ENCODE measurements at regions not wholly inside any gene's neighbourhood (a gene's known extent, or its start where the extent isn't known, plus 50 kb on each side); places are given as distances from the start of the nearest gene placed in this dataset.

DNA sequence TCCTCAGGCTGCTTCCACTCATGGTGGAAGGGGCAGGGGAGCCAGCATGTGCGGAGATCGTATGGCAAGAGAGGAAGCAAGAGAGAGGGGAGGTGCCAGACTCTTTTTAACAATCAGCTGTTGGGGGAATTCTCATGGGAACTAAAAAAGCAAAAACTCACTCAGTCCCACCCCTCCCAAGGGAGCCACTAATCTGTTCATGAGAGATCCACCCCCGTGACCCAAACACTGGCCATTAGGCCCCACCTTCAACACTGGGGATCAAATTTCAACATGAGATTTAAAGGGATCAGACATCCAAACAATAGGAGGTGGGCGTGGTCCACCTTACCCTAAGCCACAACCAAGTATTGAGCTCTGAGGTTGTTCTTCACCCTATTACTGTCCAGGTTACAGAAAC, 375.1 kb downstream of the GRIN2B start:
- no peak for TF ChIP-seq POLR2AphosphoS5 (IDR thresholded peaks at IDR 0.05)
- TF ChIP-seq, protein P1, sequence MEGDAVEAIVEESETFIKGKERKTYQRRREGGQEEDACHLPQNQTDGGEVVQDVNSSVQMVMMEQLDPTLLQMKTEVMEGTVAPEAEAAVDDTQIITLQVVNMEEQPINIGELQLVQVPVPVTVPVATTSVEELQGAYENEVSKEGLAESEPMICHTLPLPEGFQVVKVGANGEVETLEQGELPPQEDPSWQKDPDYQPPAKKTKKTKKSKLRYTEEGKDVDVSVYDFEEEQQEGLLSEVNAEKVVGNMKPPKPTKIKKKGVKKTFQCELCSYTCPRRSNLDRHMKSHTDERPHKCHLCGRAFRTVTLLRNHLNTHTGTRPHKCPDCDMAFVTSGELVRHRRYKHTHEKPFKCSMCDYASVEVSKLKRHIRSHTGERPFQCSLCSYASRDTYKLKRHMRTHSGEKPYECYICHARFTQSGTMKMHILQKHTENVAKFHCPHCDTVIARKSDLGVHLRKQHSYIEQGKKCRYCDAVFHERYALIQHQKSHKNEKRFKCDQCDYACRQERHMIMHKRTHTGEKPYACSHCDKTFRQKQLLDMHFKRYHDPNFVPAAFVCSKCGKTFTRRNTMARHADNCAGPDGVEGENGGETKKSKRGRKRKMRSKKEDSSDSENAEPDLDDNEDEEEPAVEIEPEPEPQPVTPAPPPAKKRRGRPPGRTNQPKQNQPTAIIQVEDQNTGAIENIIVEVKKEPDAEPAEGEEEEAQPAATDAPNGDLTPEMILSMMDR (IDR thresholded peaks at IDR 0.05) = no peak
- no peak for TF ChIP-seq POLR2A (IDR thresholded peaks at IDR 0.05)
- 52% methylated on average over 4 of the region's 4 CpGs for WGBS

DNA sequence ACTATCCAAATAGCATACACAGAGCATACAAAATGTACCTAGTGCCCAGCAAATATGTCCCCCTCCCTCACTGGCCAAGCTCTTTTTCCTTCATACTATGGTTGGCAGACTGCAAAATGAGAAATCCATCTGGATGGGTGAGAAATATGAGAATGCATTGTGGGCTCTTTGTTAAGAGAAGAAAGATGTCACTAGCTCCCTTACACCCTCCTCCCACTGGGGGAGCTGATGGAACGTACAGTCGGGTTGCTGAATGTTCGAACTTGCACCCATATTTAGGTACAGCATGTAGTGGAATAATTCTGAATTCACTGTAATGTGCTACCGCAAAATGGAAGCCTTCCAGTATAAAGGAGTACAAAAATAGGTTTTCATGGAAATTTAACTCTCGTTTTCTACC, 377.4 kb downstream of the GRIN2B start:
- no peaks in the 10 kb centered on the region for H3K36me3 ChIP-seq
- WGBS = 47% methylated on average over 5 of the region's 5 CpGs
- H3K27ac ChIP-seq = no peak overlapping the region
- intact Hi-C loops (cut with DNase I) = no loop called here
- no peaks in the 10 kb centered on the region for H3K27me3 ChIP-seq (replicated peaks; ENCODE audit: insufficient read depth)
- no peak overlapping the region for H3K4me3 ChIP-seq
- no peak for DNase-seq (ENCODE audit: low spot score)
- H3K4me1 ChIP-seq (replicated peaks) = no peaks in the 10 kb centered on the region
- TF ChIP-seq, protein P1 (IDR thresholded peaks at IDR 0.05) = no peak
- no peak for TF ChIP-seq POLR2A (IDR thresholded peaks at IDR 0.05)
- TF ChIP-seq POLR2AphosphoS5 (IDR thresholded peaks at IDR 0.05) = no peak
- no peaks in the 10 kb centered on the region for H3K9me3 ChIP-seq

More for the DNA sequence above, 375.1 kb downstream of the GRIN2B start:
- H3K27me3 ChIP-seq (replicated peaks; ENCODE audit: insufficient read depth) = no peaks in the 10 kb centered on the region
- no peak overlapping the region for H3K4me3 ChIP-seq
- no peaks in the 10 kb centered on the region for H3K36me3 ChIP-seq
- no peak for DNase-seq (ENCODE audit: low spot score)
- intact Hi-C loops (cut with DNase I) = no loop called here
- H3K9me3 ChIP-seq = no peaks in the 10 kb centered on the region
- no peak overlapping the region for H3K27ac ChIP-seq
- no peaks in the 10 kb centered on the region for H3K4me1 ChIP-seq (replicated peaks)

DNA sequence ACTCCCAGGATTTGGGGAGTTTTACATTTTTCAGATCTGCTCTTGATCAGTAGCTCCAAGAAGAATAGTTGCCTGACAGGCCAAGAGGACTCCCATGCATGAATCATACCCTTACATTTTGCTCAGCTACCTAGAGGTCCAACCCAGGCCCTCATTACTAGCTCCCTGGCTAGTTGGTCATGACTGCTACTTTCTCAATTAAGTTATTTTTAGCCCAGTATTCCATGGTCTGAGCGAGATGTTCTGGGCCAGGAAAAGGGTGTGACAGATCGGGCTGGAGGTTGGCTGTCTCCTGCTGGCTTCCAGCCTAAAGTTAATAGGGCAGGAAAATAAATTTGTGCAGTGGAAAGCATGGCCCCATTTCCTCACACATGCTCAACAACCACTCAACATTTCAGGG, 379.2 kb downstream of the GRIN2B start:
- Histone ChIP-seq H3K4me1 (replicated peaks) (no peaks in the 10 kb centered on the region), H3K36me3 (no peaks in the 10 kb centered on the region), H3K27me3 (replicated peaks; ENCODE audit: insufficient read depth) (no peaks in the 10 kb centered on the region), H3K9me3 (no peaks in the 10 kb centered on the region), H3K4me3 (no peak overlapping the region), H3K27ac (no peak overlapping the region)
- 53% methylated on average over 2 of the region's 2 CpGs for WGBS
- DNase-seq (ENCODE audit: low spot score) = no peak
- TF ChIP-seq, protein P1 (IDR thresholded peaks at IDR 0.05) = no peak
- TF ChIP-seq POLR2A (IDR thresholded peaks at IDR 0.05) = no peak
- no peak for TF ChIP-seq POLR2AphosphoS5 (IDR thresholded peaks at IDR 0.05)
- intact Hi-C loops (cut with DNase I) = no loop called here

DNA sequence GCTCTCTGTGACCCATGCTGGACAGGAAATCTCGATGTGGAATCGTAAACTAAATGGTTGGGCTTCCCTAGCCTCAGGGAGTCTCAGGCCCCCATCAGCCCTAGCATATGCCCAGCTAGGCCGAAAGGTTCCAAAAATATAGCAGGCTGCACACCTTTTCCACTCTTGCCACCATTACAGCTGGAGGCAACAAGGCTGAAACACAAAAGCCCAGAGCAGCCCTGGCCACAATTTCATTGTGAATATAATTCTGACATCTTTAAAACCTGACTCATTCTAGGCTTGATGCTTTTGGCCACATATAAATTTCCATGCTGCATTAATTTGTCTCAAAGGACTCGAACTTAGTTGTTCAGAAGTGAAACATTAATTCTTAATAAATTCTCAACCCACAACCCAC, 382.2 kb downstream of the GRIN2B start:
- H3K9me3 ChIP-seq = no peaks in the 10 kb centered on the region
- DNase-seq (ENCODE audit: low spot score) = no peak
- 65% methylated on average over 4 of the region's 4 CpGs for WGBS
- intact Hi-C loops (cut with DNase I) = no loop called here
- H3K27me3 ChIP-seq (replicated peaks; ENCODE audit: insufficient read depth) = no peaks in the 10 kb centered on the region
- no peaks in the 10 kb centered on the region for H3K36me3 ChIP-seq
- H3K4me3 ChIP-seq = no peak overlapping the region
- H3K27ac ChIP-seq = no peak overlapping the region
- H3K4me1 ChIP-seq (replicated peaks) = no peaks in the 10 kb centered on the region
- no peak for TF ChIP-seq POLR2AphosphoS5 (IDR thresholded peaks at IDR 0.05)
- TF ChIP-seq, protein P1 (IDR thresholded peaks at IDR 0.05) = no peak

DNA sequence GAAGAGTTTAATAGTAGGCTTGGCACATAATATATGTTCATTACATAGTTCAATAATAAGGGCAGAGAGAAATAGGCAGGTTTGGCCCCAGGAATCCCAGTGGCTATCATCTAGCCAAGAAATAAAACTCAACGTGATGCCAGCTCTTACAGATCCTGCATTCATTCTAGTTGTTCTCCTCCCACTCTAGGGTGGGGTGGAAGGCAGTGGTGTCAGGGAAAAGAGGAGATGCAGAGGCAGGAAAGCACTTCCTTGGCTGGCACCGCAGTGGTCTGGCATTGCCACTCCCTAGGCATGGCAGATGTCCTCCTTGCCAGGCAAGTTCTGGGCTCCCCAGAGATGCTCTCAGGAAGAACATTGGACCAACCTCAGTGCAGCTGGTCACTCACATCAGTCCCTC, 383.6 kb downstream of the GRIN2B start:
- TF ChIP-seq POLR2A (IDR thresholded peaks at IDR 0.05) = no peak
- TF ChIP-seq, protein P1 (IDR thresholded peaks at IDR 0.05) = no peak
- TF ChIP-seq POLR2AphosphoS5 (IDR thresholded peaks at IDR 0.05) = no peak
- intact Hi-C loops (cut with DNase I) = no loop called here
- Histone ChIP-seq H3K27me3 (replicated peaks; ENCODE audit: insufficient read depth) (no peaks in the 10 kb centered on the region), H3K4me1 (replicated peaks) (no peaks in the 10 kb centered on the region), H3K9me3 (no peaks in the 10 kb centered on the region), H3K4me3 (no peak overlapping the region), H3K36me3 (no peaks in the 10 kb centered on the region), H3K27ac (no peak overlapping the region)
- WGBS = 83% methylated on average over 2 of the region's 2 CpGs
- DNase-seq (ENCODE audit: low spot score) = no peak
